GM21619 (cell line): ENCODE measurements at regions not wholly inside any gene's neighbourhood (a gene's known extent, or its start where the extent isn't known, plus 50 kb on each side); places are given as distances from the start of the nearest gene placed in this dataset.

Experiments used
- ATAC-seq: cut with Tn5 transposase; IDR thresholded peaks from one replicate; pipeline ENCODE4 v1.9.1; 2021; ENCODE audit not compliant: unreplicated experiment

GRCh38 chr16:49128740-49129139 is 152.9 kb downstream of the CBLN1 start:
- ATAC-seq: no peak

GRCh38 chr16:49127103-49127502 is 154.5 kb downstream of the CBLN1 start:
- ATAC-seq: no peak

GRCh38 chr16:49121636-49122035 is 160.0 kb downstream of the CBLN1 start:
- no peak for ATAC-seq

- ATAC-seq: no peak
Measured at GRCh38 chr16:49120631-49121030, 161.0 kb downstream of the CBLN1 start.

- ATAC-seq: no peak
Measured at GRCh38 chr16:49116873-49117272, 164.8 kb downstream of the CBLN1 start.

GRCh38 chr16:49115956-49116355 is 165.7 kb downstream of the CBLN1 start:
- no peak for ATAC-seq

GRCh38 chr16:49112754-49113153 is 168.9 kb downstream of the CBLN1 start:
- no peak for ATAC-seq

- ATAC-seq: no peak
Measured at GRCh38 chr16:49111351-49111750, 170.3 kb downstream of the CBLN1 start.

GRCh38 chr16:49108611-49109010 is 173.0 kb downstream of the CBLN1 start:
- no peak for ATAC-seq

GRCh38 chr16:49103298-49103697 is 178.3 kb downstream of the CBLN1 start:
- ATAC-seq: no peak

- no peak for ATAC-seq
Measured at GRCh38 chr16:49101997-49102396, 179.6 kb downstream of the CBLN1 start.

- ATAC-seq: no peak
Measured at GRCh38 chr16:49100366-49100765, 181.3 kb downstream of the CBLN1 start.

- no peak for ATAC-seq
Measured at GRCh38 chr16:49097964-49098363, 183.7 kb downstream of the CBLN1 start.

GRCh38 chr16:49096176-49096945 is 185.3 kb downstream of the CBLN1 start:
- no peak for ATAC-seq

GRCh38 chr16:49095539-49095938 is 186.1 kb downstream of the CBLN1 start:
- no peak for ATAC-seq

- ATAC-seq: no peak
Measured at GRCh38 chr16:49094471-49094870, 187.2 kb downstream of the CBLN1 start.

GRCh38 chr16:49093939-49094338 is 187.7 kb downstream of the CBLN1 start:
- no peak for ATAC-seq

- no peak for ATAC-seq
Measured at GRCh38 chr16:49092704-49093103, 188.9 kb downstream of the CBLN1 start.

- ATAC-seq: no peak
Measured at GRCh38 chr16:49089533-49089932, 192.1 kb downstream of the CBLN1 start.

GRCh38 chr16:49089039-49089438 is 192.6 kb downstream of the CBLN1 start:
- no peak for ATAC-seq

- no peak for ATAC-seq
Measured at GRCh38 chr16:49085686-49086085, 196.0 kb downstream of the CBLN1 start.

GRCh38 chr16:49084628-49085390 is 196.8 kb downstream of the CBLN1 start:
- ATAC-seq: no peak
